ENCODE measurements at regions not wholly inside any gene's neighbourhood (a gene's known extent, or its start where the extent isn't known, plus 50 kb on each side); places are given as distances from the start of the nearest gene placed in this dataset.
"Not testable (repeated sequence)": the region's sequence is repeated elsewhere in the genome, so short reads cannot be mapped to it uniquely, and the experiment has no call there.

- TF ChIP-seq CTCF, POLR2A (IDR thresholded peaks at IDR 0.05): not testable (repeated sequence)
These were observed 75.5 kb upstream of the TNK2 start for GRCh38 chr3:195983880-195984279.

All from Peyer's patch (tissue), 4 donors.